Gastrocnemius medialis (tissue), 4 donors: ENCODE measurements at regions not wholly inside any gene's neighbourhood (a gene's known extent, or its start where the extent isn't known, plus 50 kb on each side); places are given as distances from the start of the nearest gene placed in this dataset.

ENCODE experiments used
- ATAC-seq, 2 donors: fragments of 150-250 bp; one replicate each; pipeline ENCODE4 v1.9.1; 2016
- DNase-seq, 2 donors: peaks; one replicate each; pipeline ENCODE4 v3.0.0-alpha.2; 2019
- H3K27ac ChIP-seq, 4 donors: fragments of 200-600 bp; sonication (generic); 1 replicate in 1 of 4; 2 replicates in 3 of 4; pipeline ENCODE4 v1.5.1; 2016 to 2018; ENCODE audit warnings: mild to moderate bottlenecking in 2 of 4, moderate library complexity in 1 of 4
- H3K27me3 ChIP-seq, 3 donors: fragments of 200-600 bp; sonication (generic) in 2 of 3; 1 replicate in 1 of 3; 2 replicates in 2 of 3; pipeline versions ENCODE4 v1.5.1 to v1.6.0; 2016 to 2019; ENCODE audit warnings: mild to moderate bottlenecking in 1 of 3, moderate library complexity in 1 of 3
- H3K36me3 ChIP-seq, 2 donors: fragments of 200-600 bp; sonication (generic) in 1 of 2; one replicate each; pipeline ENCODE4 v1.5.1; 2017 to 2018
- H3K4me1 ChIP-seq, 2 donors: fragments of 200-600 bp; sonication (generic) in 1 of 2; one replicate each; pipeline ENCODE4 v1.5.1; 2016 to 2017; ENCODE audit warnings: mild to moderate bottlenecking in 2 of 2
- H3K4me3 ChIP-seq, 4 donors: fragments of 200-600 bp; sonication (generic) in 3 of 4; 1 replicate in 1 of 4; 2 replicates in 3 of 4; pipeline ENCODE4 v1.5.1; 2016 to 2019; ENCODE audit warnings: mild to moderate bottlenecking in 2 of 4
- H3K9me3 ChIP-seq, 3 donors: fragments of 200-600 bp; sonication (generic) in 2 of 3; 1 replicate in 1 of 3; 2 replicates in 2 of 3; pipeline ENCODE4 v1.5.1; 2016 to 2019
- CTCF ChIP-seq, 5 experiments: fragments of 450-650 bp in 3 of 5; fragments of 200-600 bp in 2 of 5; sonication (generic) in 2 of 5; IDR thresholded peaks in 4 of 5; conservative IDR thresholded peaks in 1 of 5; 1 replicate in 4 of 5; 2 replicates in 1 of 5; pipeline ENCODE4 v1.5.1; 2016 to 2019; ENCODE audit warnings: antibody characterized with exemption in 5 of 5, mild to moderate bottlenecking in 3 of 5, moderate library complexity in 3 of 5
- POLR2A ChIP-seq, 2 donors: fragments of 450-650 bp; IDR thresholded peaks; one replicate each; pipeline ENCODE4 v1.6.1; 2017; ENCODE audit warnings: antibody characterized with exemption in 2 of 2, mild to moderate bottlenecking in 2 of 2, moderate library complexity in 2 of 2
- in situ Hi-C, 4 donors: fragments of 200-750 bp; cut with MboI; loops; one replicate each; pipeline versions ENCODE4 v1.15.0 to v1.8.0; 2017; ENCODE audit warnings: low sequenced_read_pairs in 4 of 4
- intact Hi-C: fragments of 100-400 bp; cut with DNase I; formaldehyde crosslinking; loops from one replicate; pipeline ENCODE4 v1.15.1; 2023; ENCODE audit warnings: low total_unique reads

GRCh38 chr6:142633317-142633716, 311.7 kb downstream of the HIVEP2 start:
- no peak overlapping the region for H3K4me3 ChIP-seq
- H3K36me3 ChIP-seq, result no peaks in the 10 kb centered on the region
- no peaks in the 10 kb centered on the region for H3K27me3 ChIP-seq
- no peak for TF ChIP-seq POLR2A (IDR thresholded peaks at IDR 0.05)
- no peak for TF ChIP-seq CTCF (IDR thresholded peaks at IDR 0.05 in 4 of 5, conservative IDR thresholded peaks at IDR 0.05 in 1 of 5)
- no peaks in the 10 kb centered on the region for H3K4me1 ChIP-seq
- H3K9me3 ChIP-seq, result no peaks in the 10 kb centered on the region
- in situ Hi-C loops, result no loop called here
- intact Hi-C loops, result no loop called here
- DNase-seq (no peak), ATAC-seq (no peak)
- H3K27ac ChIP-seq, result no peak overlapping the region

GRCh38 chr6:142635130-142635529, 309.8 kb downstream of the HIVEP2 start:
- no peak for DNase-seq
- Histone ChIP-seq H3K27me3 (no peaks in the 10 kb centered on the region), H3K36me3 (no peaks in the 10 kb centered on the region), H3K9me3 (no peaks in the 10 kb centered on the region), H3K4me3 (no peak overlapping the region), H3K27ac (no peak overlapping the region), H3K4me1 (no peaks in the 10 kb centered on the region)
- intact Hi-C loops (no loop called here), in situ Hi-C loops (no loop called here)
- TF ChIP-seq CTCF (IDR thresholded peaks at IDR 0.05 in 4 of 5, conservative IDR thresholded peaks at IDR 0.05 in 1 of 5) (no peak), POLR2A (IDR thresholded peaks at IDR 0.05) (no peak)
- no peak for ATAC-seq

DNA sequence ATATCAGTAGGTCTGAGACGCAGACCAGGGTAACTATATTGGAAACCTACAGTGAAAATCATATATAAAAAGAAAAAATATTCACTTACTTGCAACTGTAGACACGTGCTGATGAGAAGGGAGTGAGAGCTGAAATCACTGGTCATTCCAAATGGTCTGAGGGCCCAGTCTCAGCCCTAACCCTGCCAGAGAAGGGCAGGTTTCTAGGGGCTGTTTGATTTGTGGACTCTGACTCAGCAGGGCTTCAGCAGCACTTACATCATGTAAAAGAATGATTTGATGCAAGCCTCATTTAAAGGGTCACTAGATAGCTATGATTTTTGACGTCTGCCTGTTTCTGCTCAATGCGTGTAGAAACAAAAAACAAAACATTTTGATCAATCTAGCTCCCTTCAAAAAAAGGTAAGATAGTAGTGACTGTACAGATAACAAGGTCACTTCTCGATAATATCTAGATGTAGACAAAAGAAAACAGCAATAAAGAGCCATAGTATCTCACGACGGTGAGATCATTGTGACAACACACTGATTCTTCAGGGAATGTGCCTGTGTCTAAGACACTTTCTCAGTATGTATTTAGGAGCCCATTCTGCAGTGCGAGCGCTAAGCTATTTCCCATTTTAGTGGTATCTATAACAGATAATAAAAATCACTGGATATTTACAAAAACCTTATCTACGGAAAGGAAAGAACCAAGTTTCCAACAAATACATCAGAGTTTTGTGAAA, 307.2 kb downstream of the HIVEP2 start:
- Histone ChIP-seq H3K36me3 (no peaks in the 10 kb centered on the region), H3K4me3 (no peak overlapping the region), H3K9me3 (no peaks in the 10 kb centered on the region), H3K27me3 (no peaks in the 10 kb centered on the region), H3K27ac (no peak overlapping the region), H3K4me1 (no peaks in the 10 kb centered on the region)
- TF ChIP-seq CTCF (IDR thresholded peaks at IDR 0.05 in 4 of 5, conservative IDR thresholded peaks at IDR 0.05 in 1 of 5) (no peak), POLR2A (IDR thresholded peaks at IDR 0.05) (no peak)
- intact Hi-C loops (no loop called here), in situ Hi-C loops (no loop called here)
- no peak for DNase-seq
- ATAC-seq, result no peak

- no peak for TF ChIP-seq POLR2A (IDR thresholded peaks at IDR 0.05)
- no peak for TF ChIP-seq CTCF (IDR thresholded peaks at IDR 0.05 in 4 of 5, conservative IDR thresholded peaks at IDR 0.05 in 1 of 5)
- ATAC-seq, result no peak
- intact Hi-C loops, result no loop called here
Observed at GRCh38 chr6:142642651-142643050, 302.3 kb downstream of the HIVEP2 start.

GRCh38 chr6:142644866-142645265, 300.1 kb downstream of the HIVEP2 start:
- H3K36me3 ChIP-seq, result no peaks in the 10 kb centered on the region
- no peak for TF ChIP-seq CTCF (IDR thresholded peaks at IDR 0.05 in 4 of 5, conservative IDR thresholded peaks at IDR 0.05 in 1 of 5)
- TF ChIP-seq POLR2A (IDR thresholded peaks at IDR 0.05), result no peak
- H3K9me3 ChIP-seq, result no peaks in the 10 kb centered on the region
- DNase-seq, result no peak
- no peak overlapping the region for H3K27ac ChIP-seq
- no peak overlapping the region for H3K4me3 ChIP-seq
- ATAC-seq, result no peak
- H3K27me3 ChIP-seq, result no peaks in the 10 kb centered on the region
- in situ Hi-C loops, result no loop called here
- intact Hi-C loops, result no loop called here
- no peaks in the 10 kb centered on the region for H3K4me1 ChIP-seq

More at GRCh38 chr6:142642651-142643050, 302.3 kb downstream of the HIVEP2 start:
- H3K36me3 ChIP-seq, result no peaks in the 10 kb centered on the region
- no peak for DNase-seq
- no peak overlapping the region for H3K27ac ChIP-seq
- no peaks in the 10 kb centered on the region for H3K9me3 ChIP-seq
- no peaks in the 10 kb centered on the region for H3K27me3 ChIP-seq
- no peaks in the 10 kb centered on the region for H3K4me1 ChIP-seq
- in situ Hi-C loops, result no loop called here
- H3K4me3 ChIP-seq, result no peak overlapping the region
